ENCODE measurements at regions not wholly inside any gene's neighbourhood (a gene's known extent, or its start where the extent isn't known, plus 50 kb on each side); places are given as distances from the start of the nearest gene placed in this dataset.

DNA sequence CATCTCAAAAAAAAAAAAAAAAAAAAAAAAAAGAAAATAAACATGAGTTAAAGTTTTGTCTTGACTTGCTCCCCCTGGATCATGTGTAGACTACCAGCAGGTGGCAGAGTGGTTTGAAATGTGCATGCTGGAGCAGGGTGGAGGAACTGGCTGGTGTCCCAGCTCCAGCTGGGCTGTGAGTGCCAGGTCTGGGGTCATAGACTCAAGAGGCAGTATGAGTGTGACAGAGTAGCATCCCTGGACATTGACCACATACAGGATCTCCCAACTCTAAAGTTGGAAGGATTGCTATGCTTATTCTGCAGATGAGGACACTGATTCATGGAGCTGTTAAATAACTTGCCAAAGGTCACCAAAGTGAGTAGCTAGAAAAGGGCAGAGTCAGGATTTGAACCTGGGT lies 198.0 kb upstream of the MPHOSPH6 start:
- no peak for TF ChIP-seq CTCF (IDR thresholded peaks at IDR 0.05)
- TF ChIP-seq POLR2A (IDR thresholded peaks at IDR 0.05), result no peak

Data from lower leg skin (tissue), 3 donors.